ENCODE measurements at regions not wholly inside any gene's neighbourhood (a gene's known extent, or its start where the extent isn't known, plus 50 kb on each side); places are given as distances from the start of the nearest gene placed in this dataset.

- no peak for ATAC-seq (replicated peaks)
- no peaks in the 10 kb centered on the region for H3K4me1 Mint-ChIP-seq
- no peaks in the 10 kb centered on the region for H3K9me3 Mint-ChIP-seq
- no peaks in the 10 kb centered on the region for H3K36me3 Mint-ChIP-seq (ENCODE audit: low read depth)
- peaks cover 12% of the 10 kb centered on the region for H3K27me3 Mint-ChIP-seq
- no peak overlapping the region for H3K27ac Mint-ChIP-seq
- no peak overlapping the region for H3K4me3 Mint-ChIP-seq
These were observed 126.1 kb upstream of the DCLK2 start for GRCh38 chr4:149952101-149952500.

GRCh38 chr4:149952716-149953115 is 125.5 kb upstream of the DCLK2 start:
- Mint-ChIP-seq H3K27ac (no peak overlapping the region), H3K4me1 (no peaks in the 10 kb centered on the region), H3K27me3 (peaks cover 12% of the 10 kb centered on the region), H3K9me3 (no peaks in the 10 kb centered on the region), H3K4me3 (no peak overlapping the region), H3K36me3 (ENCODE audit: low read depth) (no peaks in the 10 kb centered on the region)
- ATAC-seq (replicated peaks), result no peak

DNA sequence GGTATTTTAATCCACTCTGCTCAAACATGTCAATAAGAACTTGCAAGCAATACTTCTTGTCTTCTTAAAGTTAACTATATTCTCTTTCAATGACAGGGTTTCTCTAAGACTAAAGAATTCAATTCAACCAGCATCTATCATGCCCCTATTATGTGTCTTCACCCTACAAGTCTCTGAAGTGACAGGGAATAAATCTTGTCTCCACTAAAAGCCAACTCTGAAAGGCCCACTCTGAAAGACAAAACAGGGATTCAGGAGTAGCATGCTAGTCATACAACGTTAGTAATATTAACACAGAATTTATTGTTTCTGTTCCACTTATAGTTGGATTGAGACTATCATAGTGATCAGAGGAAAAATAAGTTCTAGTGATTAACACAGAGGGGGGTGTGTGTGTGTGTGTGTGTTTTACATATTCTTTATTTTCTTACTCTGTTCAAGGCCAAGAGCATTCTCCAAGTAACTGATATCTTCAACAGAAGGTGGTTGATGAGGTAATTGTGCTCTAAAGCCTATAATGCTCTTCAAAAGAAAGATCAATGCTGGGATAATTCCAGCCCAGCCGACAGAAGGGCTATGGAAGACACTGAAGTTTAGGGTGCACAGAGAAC is 122.4 kb upstream of the DCLK2 start:
- no peaks in the 10 kb centered on the region for H3K9me3 Mint-ChIP-seq
- H3K27ac Mint-ChIP-seq, result no peak overlapping the region
- H3K36me3 Mint-ChIP-seq (ENCODE audit: low read depth), result no peaks in the 10 kb centered on the region
- no peak for ATAC-seq (replicated peaks)
- no peak overlapping the region for H3K4me3 Mint-ChIP-seq
- H3K27me3 Mint-ChIP-seq, result peaks cover 9% of the 10 kb centered on the region
- no peaks in the 10 kb centered on the region for H3K4me1 Mint-ChIP-seq

DNA sequence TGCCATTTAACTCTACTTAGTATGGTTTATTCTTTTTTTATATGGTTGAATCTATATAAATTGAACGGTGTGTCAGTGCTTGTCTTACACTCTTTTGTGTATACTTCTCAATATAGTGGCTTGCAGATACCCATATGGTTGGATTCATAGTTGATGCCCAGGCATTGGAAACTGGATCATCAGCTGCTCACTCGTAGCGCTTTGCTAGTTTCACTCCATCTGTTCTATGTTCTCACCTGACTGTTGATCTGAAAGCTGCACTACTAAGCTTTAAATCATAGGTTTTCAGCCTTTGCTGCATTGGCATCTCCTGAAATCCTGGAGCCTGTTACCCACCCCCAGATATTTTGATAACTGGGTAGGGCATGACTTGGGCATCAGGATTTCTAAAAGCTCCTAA is 121.6 kb upstream of the DCLK2 start:
- H3K4me1 Mint-ChIP-seq, result no peaks in the 10 kb centered on the region
- H3K4me3 Mint-ChIP-seq, result no peak overlapping the region
- H3K27ac Mint-ChIP-seq, result no peak overlapping the region
- H3K36me3 Mint-ChIP-seq (ENCODE audit: low read depth), result no peaks in the 10 kb centered on the region
- ATAC-seq (replicated peaks), result no peak
- peaks cover 7% of the 10 kb centered on the region for H3K27me3 Mint-ChIP-seq
- H3K9me3 Mint-ChIP-seq, result no peaks in the 10 kb centered on the region

GRCh38 chr4:149961876-149962597 is 116.2 kb upstream of the DCLK2 start:
- Mint-ChIP-seq H3K9me3 (no peaks in the 10 kb centered on the region), H3K36me3 (ENCODE audit: low read depth) (no peaks in the 10 kb centered on the region), H3K27ac (no peak overlapping the region), H3K4me1 (no peaks in the 10 kb centered on the region), H3K4me3 (no peak overlapping the region), H3K27me3 (peaks cover 12% of the 10 kb centered on the region)
- ATAC-seq (replicated peaks), result no peak

DNA sequence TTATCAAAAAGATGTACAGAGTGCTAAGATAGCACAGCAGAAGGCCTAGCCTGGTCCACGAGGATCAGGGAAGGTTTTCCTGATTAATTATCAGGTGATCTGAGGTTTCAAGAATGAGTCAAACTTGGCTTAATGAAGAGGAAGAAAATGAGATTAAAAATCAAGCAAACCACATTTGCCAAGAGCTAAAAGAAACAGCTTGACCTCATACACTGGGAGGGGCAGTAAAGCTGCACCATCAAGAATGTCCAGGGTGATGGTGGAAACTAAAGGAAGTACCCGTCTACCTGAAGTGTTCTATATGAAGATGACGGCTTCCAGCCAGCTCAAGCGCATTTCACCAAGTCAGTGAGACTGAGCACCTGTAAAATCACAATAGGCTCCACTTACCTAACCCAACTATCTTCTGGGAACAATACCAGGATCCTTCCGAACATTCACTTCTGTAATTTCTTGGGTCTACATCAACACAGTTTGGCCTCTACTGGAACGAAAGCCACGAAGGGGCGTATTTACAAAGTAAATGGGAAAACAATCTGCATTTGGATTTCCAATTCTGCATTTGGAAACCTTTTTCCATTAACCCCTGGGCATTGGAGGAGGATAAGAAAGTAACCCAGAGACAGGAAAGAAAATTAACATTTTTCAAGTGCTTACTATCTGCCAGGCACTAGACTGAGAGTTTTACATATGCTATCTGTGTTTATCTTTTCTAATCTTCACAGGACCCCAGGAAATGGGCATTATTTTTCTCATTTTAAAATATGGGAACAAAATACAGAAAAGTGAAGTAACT is 114.0 kb upstream of the DCLK2 start:
- H3K4me3 Mint-ChIP-seq, result no peak overlapping the region
- peaks cover 15% of the 10 kb centered on the region for H3K27me3 Mint-ChIP-seq
- no peaks in the 10 kb centered on the region for H3K36me3 Mint-ChIP-seq (ENCODE audit: low read depth)
- no peak for ATAC-seq (replicated peaks)
- H3K4me1 Mint-ChIP-seq, result no peaks in the 10 kb centered on the region
- no peaks in the 10 kb centered on the region for H3K9me3 Mint-ChIP-seq
- no peak overlapping the region for H3K27ac Mint-ChIP-seq

DNA sequence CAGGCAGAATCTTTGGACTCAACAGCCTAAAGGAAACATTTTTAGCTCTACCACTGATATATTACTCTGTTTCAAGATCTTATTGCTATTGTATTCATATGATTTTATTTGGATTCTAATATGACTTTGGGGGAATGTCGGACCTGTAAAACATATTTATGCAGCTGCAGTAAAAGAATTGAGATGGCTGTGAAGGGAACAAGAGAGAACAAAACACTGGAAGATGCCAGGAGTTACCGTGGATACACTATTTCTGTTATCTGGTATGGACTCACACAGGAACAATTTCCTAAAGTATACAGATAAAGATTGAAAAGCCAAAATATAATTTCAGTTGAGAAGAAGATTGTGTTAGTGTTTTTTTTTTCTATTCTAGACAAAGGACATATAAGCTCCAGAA is 113.0 kb upstream of the DCLK2 start:
- H3K4me3 Mint-ChIP-seq, result no peak overlapping the region
- no peak overlapping the region for H3K27ac Mint-ChIP-seq
- no peaks in the 10 kb centered on the region for H3K36me3 Mint-ChIP-seq (ENCODE audit: low read depth)
- no peaks in the 10 kb centered on the region for H3K9me3 Mint-ChIP-seq
- ATAC-seq (replicated peaks), result no peak
- H3K4me1 Mint-ChIP-seq, result no peaks in the 10 kb centered on the region
- peaks cover 15% of the 10 kb centered on the region for H3K27me3 Mint-ChIP-seq

GRCh38 chr4:149972407-149972806 is 105.8 kb upstream of the DCLK2 start:
- no peak for ATAC-seq (replicated peaks)

GRCh38 chr4:149973181-149973580 is 105.1 kb upstream of the DCLK2 start:
- Mint-ChIP-seq H3K36me3 (ENCODE audit: low read depth) (no peaks in the 10 kb centered on the region), H3K4me3 (no peak overlapping the region), H3K9me3 (no peaks in the 10 kb centered on the region), H3K27ac (no peak overlapping the region), H3K4me1 (no peaks in the 10 kb centered on the region), H3K27me3 (peaks cover 14% of the 10 kb centered on the region)
- no peak for ATAC-seq (replicated peaks)

More at GRCh38 chr4:149972407-149972806, 105.8 kb upstream of the DCLK2 start:
- Mint-ChIP-seq H3K4me1 (no peaks in the 10 kb centered on the region), H3K27ac (no peak overlapping the region), H3K9me3 (no peaks in the 10 kb centered on the region), H3K27me3 (peaks cover 14% of the 10 kb centered on the region), H3K36me3 (ENCODE audit: low read depth) (no peaks in the 10 kb centered on the region), H3K4me3 (no peak overlapping the region)

DNA sequence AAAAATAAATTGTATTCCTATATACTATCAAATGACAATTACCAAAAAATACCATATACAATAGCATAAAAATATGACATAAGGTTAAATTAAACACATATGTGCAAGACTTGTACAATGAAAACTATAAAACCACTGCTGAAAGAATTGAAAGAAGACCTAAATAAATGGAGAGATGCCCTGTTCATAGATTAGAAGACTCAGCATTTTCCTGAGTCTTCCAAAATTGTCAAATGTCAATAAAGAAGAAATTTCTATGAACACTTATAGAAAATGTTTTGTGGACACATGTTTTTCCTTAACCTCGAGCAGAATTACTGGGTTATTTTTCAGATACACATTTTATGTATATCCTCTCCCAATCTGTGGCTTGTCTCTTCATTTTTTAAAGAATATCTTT is 103.1 kb upstream of the DCLK2 start:
- no peak for ATAC-seq (replicated peaks)
- H3K36me3 Mint-ChIP-seq (ENCODE audit: low read depth), result no peaks in the 10 kb centered on the region
- no peak overlapping the region for H3K27ac Mint-ChIP-seq
- no peaks in the 10 kb centered on the region for H3K9me3 Mint-ChIP-seq
- H3K27me3 Mint-ChIP-seq, result peaks cover 11% of the 10 kb centered on the region
- no peak overlapping the region for H3K4me3 Mint-ChIP-seq
- H3K4me1 Mint-ChIP-seq, result no peaks in the 10 kb centered on the region

DNA sequence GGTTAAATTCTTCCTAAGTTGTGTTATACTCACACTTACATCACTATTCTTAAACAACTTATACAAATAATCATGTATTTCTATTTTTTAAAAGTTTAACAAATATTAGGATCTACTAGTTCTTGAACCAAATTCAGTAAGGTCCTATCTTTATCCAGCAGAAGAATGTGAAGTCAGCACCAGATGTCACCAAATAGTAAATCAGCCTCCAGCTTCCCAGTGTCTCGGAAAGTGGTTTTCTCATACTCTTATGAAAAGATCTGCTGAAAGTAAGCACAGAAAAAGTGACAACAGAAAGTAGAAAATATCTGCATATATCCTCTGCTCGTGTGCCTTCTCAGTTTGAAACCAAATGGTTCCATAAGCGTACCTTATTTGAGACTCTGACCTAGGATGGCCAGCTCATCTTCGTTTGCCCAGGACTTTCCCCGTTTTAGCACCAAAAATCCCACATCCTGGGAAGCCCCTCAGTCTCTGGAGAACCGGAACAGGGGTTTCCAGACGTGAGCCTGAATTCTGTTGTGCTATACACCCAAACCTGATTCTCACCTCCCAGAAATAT is 98.0 kb upstream of the DCLK2 start:
- Mint-ChIP-seq H3K27ac (no peak overlapping the region), H3K4me3 (no peak overlapping the region), H3K27me3 (no peaks in the 10 kb centered on the region), H3K4me1 (peaks cover 3% of the 10 kb centered on the region), H3K9me3 (no peaks in the 10 kb centered on the region), H3K36me3 (ENCODE audit: low read depth) (no peaks in the 10 kb centered on the region)
- no peak for ATAC-seq (replicated peaks)

DNA sequence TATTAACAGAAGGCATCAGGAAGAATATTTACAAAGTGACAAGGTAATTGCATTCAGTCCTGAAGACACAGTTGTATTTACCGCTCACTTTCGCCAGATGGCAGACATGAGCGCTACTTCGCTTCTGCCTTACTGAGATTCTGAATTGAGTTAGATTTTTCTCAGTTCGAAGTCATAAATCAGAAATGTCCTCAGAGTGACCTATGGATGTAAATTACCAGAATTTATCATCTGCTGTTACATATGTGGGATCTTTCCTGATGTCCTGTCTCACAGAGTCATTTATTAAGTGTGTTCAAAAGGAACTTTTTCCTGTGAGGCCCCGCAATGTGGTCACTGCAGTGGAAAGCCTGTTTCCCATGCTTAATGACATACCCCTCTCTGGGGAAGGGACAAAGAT is 97.3 kb upstream of the DCLK2 start:
- H3K9me3 Mint-ChIP-seq, result no peaks in the 10 kb centered on the region

GRCh38 chr4:149983401-149983800 is 94.8 kb upstream of the DCLK2 start:
- Mint-ChIP-seq H3K4me3 (no peak overlapping the region), H3K9me3 (no peaks in the 10 kb centered on the region), H3K27ac (no peak overlapping the region), H3K36me3 (ENCODE audit: low read depth) (no peaks in the 10 kb centered on the region), H3K27me3 (no peaks in the 10 kb centered on the region), H3K4me1 (peaks cover 17% of the 10 kb centered on the region)
- ATAC-seq (replicated peaks), result no peak

More for the DNA sequence above, 97.3 kb upstream of the DCLK2 start:
- H3K36me3 Mint-ChIP-seq (ENCODE audit: low read depth), result no peaks in the 10 kb centered on the region
- peaks cover 7% of the 10 kb centered on the region for H3K4me1 Mint-ChIP-seq
- no peaks in the 10 kb centered on the region for H3K27me3 Mint-ChIP-seq
- peak; percentile 34 for ATAC-seq (replicated peaks)
- no peak overlapping the region for H3K4me3 Mint-ChIP-seq
- no peak overlapping the region for H3K27ac Mint-ChIP-seq

GRCh38 chr4:149983931-149984330 is 94.3 kb upstream of the DCLK2 start:
- Mint-ChIP-seq H3K9me3 (no peaks in the 10 kb centered on the region), H3K4me1 (peaks cover 17% of the 10 kb centered on the region), H3K27ac (no peak overlapping the region), H3K27me3 (no peaks in the 10 kb centered on the region), H3K36me3 (ENCODE audit: low read depth) (no peaks in the 10 kb centered on the region), H3K4me3 (no peak overlapping the region)
- no peak for ATAC-seq (replicated peaks)

- H3K4me3 Mint-ChIP-seq, result peak overlapping the region; percentile 27
- no peaks in the 10 kb centered on the region for H3K36me3 Mint-ChIP-seq (ENCODE audit: low read depth)
- H3K27ac Mint-ChIP-seq, result peak overlapping the region; percentile 89
- no peaks in the 10 kb centered on the region for H3K9me3 Mint-ChIP-seq
- ATAC-seq (replicated peaks), result peak; percentile 69
- peaks cover 17% of the 10 kb centered on the region for H3K4me1 Mint-ChIP-seq
- no peaks in the 10 kb centered on the region for H3K27me3 Mint-ChIP-seq
These were observed 92.3 kb upstream of the DCLK2 start for GRCh38 chr4:149985981-149986380.

Data from activated T-helper 17 cell treated with anti-CD3 and anti-CD28 coated beads, Interleukin-2, amount 50 U/mL, for 72 hours (primary cell).